A549 (cell line): ENCODE measurements at regions not wholly inside any gene's neighbourhood (a gene's known extent, or its start where the extent isn't known, plus 50 kb on each side); places are given as distances from the start of the nearest gene placed in this dataset.

Source experiments
- CTCF ChIP-seq: fragments of >200 bp; sonication (Bioruptor Twin); formaldehyde crosslinking; IDR thresholded peaks from 3 replicates; pipeline ENCODE4 v1.5.1; 2016
- EP300 ChIP-seq, 2 experiments: fragments of >200 bp; sonication (Bioruptor Twin); formaldehyde crosslinking; IDR thresholded peaks; 2 replicates in 1 of 2; 3 replicates in 1 of 2; pipeline ENCODE4 v1.6.1; 2016 to 2017
- ESRRA ChIP-seq: fragments of 150-350 bp; IDR thresholded peaks from 2 replicates; pipeline ENCODE4 v1.6.1; 2014; ENCODE audit warnings: mild to moderate bottlenecking, low read length, borderline replicate concordance
- HDAC2 ChIP-seq: fragments of 200-600 bp; sonication (generic); IDR thresholded peaks from 2 replicates; pipeline ENCODE4 v1.6.1; 2016
- HEYL ChIP-seq: fragments of 250-450 bp; sonication (Bioruptor Pico); IDR thresholded peaks from 2 replicates; pipeline ENCODE4 v1.8.0; 2021; ENCODE audit warnings: mild to moderate bottlenecking, moderate library complexity
- NR3C1 ChIP-seq: fragments of >200 bp; sonication (Bioruptor Twin); formaldehyde crosslinking; IDR thresholded peaks from 3 replicates; pipeline ENCODE4 v1.6.1; 2017
- POLR2A ChIP-seq: IDR thresholded peaks from 2 replicates; pipeline ENCODE4 v1.6.1; 2012; ENCODE audit warnings: mild to moderate bottlenecking, low read length
- RAD21 ChIP-seq, 2 experiments: fragments of >200 bp in 1 of 2; sonication (Bioruptor Twin) in 1 of 2; formaldehyde crosslinking in 1 of 2; IDR thresholded peaks in 1 of 2; conservative IDR thresholded peaks in 1 of 2; 2 replicates in 1 of 2; 3 replicates in 1 of 2; pipeline ENCODE4 v1.6.1; 2012 to 2018; ENCODE audit warnings: inconsistent platforms in 1 of 2
- RARB ChIP-seq: fragments of 250-450 bp; sonication (Bioruptor Pico); IDR thresholded peaks from 2 replicates; pipeline ENCODE4 v1.8.0; 2021; ENCODE audit warnings: mild to moderate bottlenecking, moderate library complexity
- RCOR1 ChIP-seq: fragments of 150-350 bp; IDR thresholded peaks from 2 replicates; pipeline ENCODE4 v1.6.1; 2014; ENCODE audit warnings: antibody characterized with exemption, low read length, low read depth
- REST ChIP-seq: fragments of 200-600 bp; sonication (generic); IDR thresholded peaks from 2 replicates; pipeline ENCODE4 v1.6.1; 2016; ENCODE audit warnings: antibody characterized with exemption, mild to moderate bottlenecking, moderate library complexity
- RFX5 ChIP-seq: fragments of 450-650 bp; IDR thresholded peaks from 2 replicates; pipeline ENCODE4 v1.7.1; 2014; ENCODE audit warnings: antibody characterized with exemption, mild to moderate bottlenecking, moderate library complexity
- ZNF302 ChIP-seq: fragments of 250-450 bp; sonication (Bioruptor Pico); IDR thresholded peaks from 2 replicates; pipeline ENCODE4 v1.9.0; 2021; ENCODE audit warnings: inconsistent platforms, mild to moderate bottlenecking, moderate library complexity

- no peak for TF ChIP-seq ESRRA
- no peak for TF ChIP-seq CTCF
- TF ChIP-seq RFX5: no peak
- TF ChIP-seq HDAC2: no peak
- TF ChIP-seq EP300 (IDR thresholded peaks at IDR 0.05): no peak
- no peak for TF ChIP-seq HEYL
- TF ChIP-seq RARB: no peak
- no peak for TF ChIP-seq RCOR1
- no peak for TF ChIP-seq ZNF302
- TF ChIP-seq POLR2A: no peak
- TF ChIP-seq REST: no peak
- TF ChIP-seq NR3C1: no peak
- TF ChIP-seq RAD21 (conservative IDR thresholded peaks at IDR 0.05 in 1 of 2, IDR thresholded peaks at IDR 0.05 in 1 of 2): no peak
Measured at GRCh38 chrX:124209792-124210576, 122.5 kb upstream of the TEX13D start.
